ENCODE measurements at regions not wholly inside any gene's neighbourhood (a gene's known extent, or its start where the extent isn't known, plus 50 kb on each side); places are given as distances from the start of the nearest gene placed in this dataset.

GRCh38 chr4:67393007-67393406 lies 152.3 kb downstream of the CENPC start:
- TF ChIP-seq POLR2AphosphoS5 (IDR thresholded peaks at IDR 0.05) (no peak), POLR2A (IDR thresholded peaks at IDR 0.05) (no peak)
